ENCODE measurements at regions not wholly inside any gene's neighbourhood (a gene's known extent, or its start where the extent isn't known, plus 50 kb on each side); places are given as distances from the start of the nearest gene placed in this dataset.

- no peak overlapping the region for H3K4me2 ChIP-seq
- H3K27ac ChIP-seq: no peak overlapping the region
- no peaks in the 10 kb centered on the region for H3K4me1 ChIP-seq
- H3K4me3 ChIP-seq: no peak overlapping the region
- TF ChIP-seq TP53 (CRISPR knock-in tag; IDR thresholded peaks at IDR 0.05) (no peak), E2F6 (IDR thresholded peaks at IDR 0.05; ENCODE audit: borderline replicate concordance, low read depth) (no peak), CTCF (IDR thresholded peaks at IDR 0.05) (no peak)
- TF ChIP-seq, protein P1, sequence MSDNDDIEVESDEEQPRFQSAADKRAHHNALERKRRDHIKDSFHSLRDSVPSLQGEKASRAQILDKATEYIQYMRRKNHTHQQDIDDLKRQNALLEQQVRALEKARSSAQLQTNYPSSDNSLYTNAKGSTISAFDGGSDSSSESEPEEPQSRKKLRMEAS (IDR thresholded peaks at IDR 0.05): no peak
- no peak for FAIRE-seq
- ChIA-PET POLR2A (no interaction called here), CTCF (no interaction called here)
- H3K9me3 ChIP-seq: no peaks in the 10 kb centered on the region
- no peak for ATAC-seq
- 54% methylated on average over 1 of the region's 1 CpG for WGBS (ENCODE audit: missing lambda C conversion rate)
- no peak for DNase-seq (ENCODE audit: low read depth in 1 of 2, low spot score in 1 of 2)
These were observed 65.7 kb upstream of the NHLH2 start for GRCh38 chr1:115906627-115907026.

DNA sequence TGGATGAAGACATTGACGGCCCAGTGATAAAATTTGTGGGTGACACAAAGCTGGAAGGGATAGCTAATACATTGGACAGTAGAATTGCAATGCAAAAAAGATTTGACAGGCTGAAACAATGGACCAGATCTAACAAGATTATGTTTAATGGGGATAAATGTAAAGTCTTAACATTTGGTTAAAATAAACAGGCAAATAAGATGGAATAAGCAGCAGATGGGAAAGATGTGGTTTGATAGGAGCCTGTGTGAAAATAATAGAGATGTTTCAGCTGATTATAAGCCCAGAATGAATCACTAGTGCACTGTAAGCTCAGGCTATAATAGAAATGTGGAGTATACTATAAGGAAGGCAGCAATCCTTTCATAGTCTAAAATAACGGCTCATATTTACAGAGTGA, 66.2 kb upstream of the NHLH2 start:
- Histone ChIP-seq H3K27ac (no peak overlapping the region), H3K4me1 (no peaks in the 10 kb centered on the region), H3K9me3 (no peaks in the 10 kb centered on the region; the same call in 2 of the 3 replicates), H3K4me3 (no peak overlapping the region), H3K4me2 (no peak overlapping the region)
- FAIRE-seq: no peak
- CTCF ChIA-PET: no interaction called here
- POLR2A ChIA-PET: no interaction called here
- DNase-seq (ENCODE audit: low read depth in 1 of 2, low spot score in 1 of 2): no peak
- ATAC-seq: no peak
- no peak for TF ChIP-seq CHD4 (IDR thresholded peaks at IDR 0.05; ENCODE audit: borderline replicate concordance)
- TF ChIP-seq PBX3 (IDR thresholded peaks at IDR 0.05): no peak
- no peak for TF ChIP-seq RNF2 (IDR thresholded peaks at IDR 0.05; ENCODE audit: borderline replicate concordance, low read depth)
- TF ChIP-seq, protein P2, sequence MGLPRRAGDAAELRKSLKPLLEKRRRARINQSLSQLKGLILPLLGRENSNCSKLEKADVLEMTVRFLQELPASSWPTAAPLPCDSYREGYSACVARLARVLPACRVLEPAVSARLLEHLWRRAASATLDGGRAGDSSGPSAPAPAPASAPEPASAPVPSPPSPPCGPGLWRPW (IDR thresholded peaks at IDR 0.05): no peak
- no peak for TF ChIP-seq NR3C1 (IDR thresholded peaks at IDR 0.05)
- TF ChIP-seq, protein P3, sequence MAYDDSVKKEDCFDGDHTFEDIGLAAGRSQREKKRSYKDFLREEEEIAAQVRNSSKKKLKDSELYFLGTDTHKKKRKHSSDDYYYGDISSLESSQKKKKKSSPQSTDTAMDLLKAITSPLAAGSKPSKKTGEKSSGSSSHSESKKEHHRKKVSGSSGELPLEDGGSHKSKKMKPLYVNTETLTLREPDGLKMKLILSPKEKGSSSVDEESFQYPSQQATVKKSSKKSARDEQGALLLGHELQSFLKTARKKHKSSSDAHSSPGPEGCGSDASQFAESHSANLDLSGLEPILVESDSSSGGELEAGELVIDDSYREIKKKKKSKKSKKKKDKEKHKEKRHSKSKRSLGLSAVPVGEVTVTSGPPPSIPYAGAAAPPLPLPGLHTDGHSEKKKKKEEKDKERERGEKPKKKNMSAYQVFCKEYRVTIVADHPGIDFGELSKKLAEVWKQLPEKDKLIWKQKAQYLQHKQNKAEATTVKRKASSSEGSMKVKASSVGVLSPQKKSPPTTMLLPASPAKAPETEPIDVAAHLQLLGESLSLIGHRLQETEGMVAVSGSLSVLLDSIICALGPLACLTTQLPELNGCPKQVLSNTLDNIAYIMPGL (CRISPR knock-in tag; IDR thresholded peaks at IDR 0.05; ENCODE audit: borderline replicate concordance): no peak
- TF ChIP-seq HEYL (CRISPR knock-in tag; IDR thresholded peaks at IDR 0.05): no peak
- TF ChIP-seq EHMT2 (IDR thresholded peaks at IDR 0.05; ENCODE audit: low read depth): no peak
- no peak for TF ChIP-seq MAFK (IDR thresholded peaks at IDR 0.05; ENCODE audit: partially characterized antibody)
- no peak for TF ChIP-seq E2F6 (IDR thresholded peaks at IDR 0.05; ENCODE audit: borderline replicate concordance, low read depth)
- TF ChIP-seq KDM5A (IDR thresholded peaks at IDR 0.05): no peak
- no peak for TF ChIP-seq KDM1A (IDR thresholded peaks at IDR 0.05; ENCODE audit: low read depth)
- 17% methylated on average over 2 of the region's 2 CpGs for WGBS (ENCODE audit: missing lambda C conversion rate)

GRCh38 chr1:115908565-115909274, 67.6 kb upstream of the SLC22A15 start:
- WGBS (ENCODE audit: missing lambda C conversion rate): 31% methylated on average over 8 of the region's 8 CpGs
- Histone ChIP-seq H3K4me2 (no peak overlapping the region), H3K4me1 (no peaks in the 10 kb centered on the region), H3K27ac (no peak overlapping the region), H3K4me3 (no peak overlapping the region), H3K9me3 (no peaks in the 10 kb centered on the region; the same call in 2 of the 3 replicates)
- ATAC-seq: no peak
- no peak for FAIRE-seq
- POLR2A ChIA-PET: no interaction called here
- CTCF ChIA-PET: no interaction called here
- no peak for DNase-seq (ENCODE audit: low read depth in 1 of 2, low spot score in 1 of 2)
- no peak for TF ChIP-seq CBX2 (IDR thresholded peaks at IDR 0.05; ENCODE audit: borderline replicate concordance, low read depth)
- TF ChIP-seq HOXB5 (CRISPR knock-in tag; IDR thresholded peaks at IDR 0.05): no peak
- TF ChIP-seq EP300 (IDR thresholded peaks at IDR 0.05): no peak
- no peak for TF ChIP-seq CTCF (IDR thresholded peaks at IDR 0.05)
- no peak for TF ChIP-seq EHF (CRISPR knock-in tag; IDR thresholded peaks at IDR 0.05)
- no peak for TF ChIP-seq NFE2L2 (conservative IDR thresholded peaks at IDR 0.05; ENCODE audit: low read length)
- no peak for TF ChIP-seq NPAS2 (CRISPR knock-in tag; IDR thresholded peaks at IDR 0.05; ENCODE audit: borderline replicate concordance)
- TF ChIP-seq, protein P4, sequence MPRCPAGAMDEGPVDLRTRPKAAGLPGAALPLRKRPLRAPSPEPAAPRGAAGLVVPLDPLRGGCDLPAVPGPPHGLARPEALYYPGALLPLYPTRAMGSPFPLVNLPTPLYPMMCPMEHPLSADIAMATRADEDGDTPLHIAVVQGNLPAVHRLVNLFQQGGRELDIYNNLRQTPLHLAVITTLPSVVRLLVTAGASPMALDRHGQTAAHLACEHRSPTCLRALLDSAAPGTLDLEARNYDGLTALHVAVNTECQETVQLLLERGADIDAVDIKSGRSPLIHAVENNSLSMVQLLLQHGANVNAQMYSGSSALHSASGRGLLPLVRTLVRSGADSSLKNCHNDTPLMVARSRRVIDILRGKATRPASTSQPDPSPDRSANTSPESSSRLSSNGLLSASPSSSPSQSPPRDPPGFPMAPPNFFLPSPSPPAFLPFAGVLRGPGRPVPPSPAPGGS (IDR thresholded peaks at IDR 0.05): no peak
- no peak for TF ChIP-seq ZNF302 (CRISPR knock-in tag; IDR thresholded peaks at IDR 0.05)
